ENCODE measurements at regions not wholly inside any gene's neighbourhood (a gene's known extent, or its start where the extent isn't known, plus 50 kb on each side); places are given as distances from the start of the nearest gene placed in this dataset.

DNA sequence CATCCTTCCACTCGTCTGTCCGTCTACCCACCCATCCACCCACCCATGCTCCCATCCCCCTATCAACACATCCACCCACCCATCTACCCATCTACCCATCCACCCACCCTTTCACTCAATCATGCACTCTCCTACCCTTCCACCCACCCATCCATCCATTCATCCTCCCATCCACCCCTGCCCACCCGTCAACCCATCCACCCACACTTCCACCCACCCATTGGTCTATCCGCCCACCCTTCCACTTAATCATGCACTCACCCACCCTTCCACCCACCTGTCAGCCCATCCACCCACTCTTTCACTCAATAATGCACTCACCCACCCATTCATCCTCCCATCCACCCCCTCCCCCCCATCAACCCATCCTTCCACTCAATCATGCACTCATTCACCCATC is 250.0 kb upstream of the EEF2KMT start:
- no peak for TF ChIP-seq MYC (IDR thresholded peaks at IDR 0.05; ENCODE audit: low read depth, low read length)
- TF ChIP-seq, protein P1, sequence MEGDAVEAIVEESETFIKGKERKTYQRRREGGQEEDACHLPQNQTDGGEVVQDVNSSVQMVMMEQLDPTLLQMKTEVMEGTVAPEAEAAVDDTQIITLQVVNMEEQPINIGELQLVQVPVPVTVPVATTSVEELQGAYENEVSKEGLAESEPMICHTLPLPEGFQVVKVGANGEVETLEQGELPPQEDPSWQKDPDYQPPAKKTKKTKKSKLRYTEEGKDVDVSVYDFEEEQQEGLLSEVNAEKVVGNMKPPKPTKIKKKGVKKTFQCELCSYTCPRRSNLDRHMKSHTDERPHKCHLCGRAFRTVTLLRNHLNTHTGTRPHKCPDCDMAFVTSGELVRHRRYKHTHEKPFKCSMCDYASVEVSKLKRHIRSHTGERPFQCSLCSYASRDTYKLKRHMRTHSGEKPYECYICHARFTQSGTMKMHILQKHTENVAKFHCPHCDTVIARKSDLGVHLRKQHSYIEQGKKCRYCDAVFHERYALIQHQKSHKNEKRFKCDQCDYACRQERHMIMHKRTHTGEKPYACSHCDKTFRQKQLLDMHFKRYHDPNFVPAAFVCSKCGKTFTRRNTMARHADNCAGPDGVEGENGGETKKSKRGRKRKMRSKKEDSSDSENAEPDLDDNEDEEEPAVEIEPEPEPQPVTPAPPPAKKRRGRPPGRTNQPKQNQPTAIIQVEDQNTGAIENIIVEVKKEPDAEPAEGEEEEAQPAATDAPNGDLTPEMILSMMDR (IDR thresholded peaks at IDR 0.05; ENCODE audit: extremely low read depth in 1 of 2, insufficient read depth in 1 of 2, low read depth in 1 of 2, low read length in 2 of 2), result no peak
- TF ChIP-seq GATA2 (IDR thresholded peaks at IDR 0.05; ENCODE audit: insufficient read depth, insufficient read length, low read depth, low read length), result no peak
- no peak for TF ChIP-seq POLR2A (IDR thresholded peaks at IDR 0.05; ENCODE audit: low read depth, low read length)
- no peak for TF ChIP-seq JUN (IDR thresholded peaks at IDR 0.05; ENCODE audit: borderline replicate concordance, insufficient read depth, insufficient read length, low read depth)
- no peak for TF ChIP-seq POLR2AphosphoS5 (IDR thresholded peaks at IDR 0.05; ENCODE audit: insufficient read depth, low read depth, low read length)
- TF ChIP-seq EZH2 (IDR thresholded peaks at IDR 0.05; ENCODE audit: borderline replicate concordance, low read depth, low read length, severe bottlenecking), result no peak
- TF ChIP-seq, protein P2, sequence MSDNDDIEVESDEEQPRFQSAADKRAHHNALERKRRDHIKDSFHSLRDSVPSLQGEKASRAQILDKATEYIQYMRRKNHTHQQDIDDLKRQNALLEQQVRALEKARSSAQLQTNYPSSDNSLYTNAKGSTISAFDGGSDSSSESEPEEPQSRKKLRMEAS (IDR thresholded peaks at IDR 0.05; ENCODE audit: insufficient read depth, insufficient read length), result no peak
- no peak for TF ChIP-seq FOS (IDR thresholded peaks at IDR 0.05; ENCODE audit: borderline replicate concordance, insufficient read depth, low read length)
- dilution Hi-C loops (cut with MboI; ENCODE audit: extremely low pct_ligation_motif_present, low sequenced_read_pairs), result no loop called here
- Histone ChIP-seq H4K20me1 (replicated peaks; ENCODE audit: control insufficient read depth, extremely low read depth, insufficient read depth, low read length) (no peaks in the 10 kb centered on the region), H3K9me3 (replicated peaks; ENCODE audit: control insufficient read depth, insufficient read depth, low read length) (no peaks in the 10 kb centered on the region), H3K79me2 (ENCODE audit: control insufficient read depth, insufficient read depth, low read length) (no peaks in the 10 kb centered on the region), H3K9ac (replicated peaks; ENCODE audit: extremely low read depth, insufficient read depth, low read length) (no peak overlapping the region), H3K9me1 (replicated peaks; ENCODE audit: control insufficient read depth, extremely low read depth, insufficient read depth, low read length) (no peaks in the 10 kb centered on the region), H3K36me3 (ENCODE audit: control insufficient read depth in 2 of 2, extremely low read depth in 1 of 2, insufficient read depth in 2 of 2, low read length in 2 of 2) (no peaks in the 10 kb centered on the region), H2AFZ (ENCODE audit: low read depth, low read length) (no peak overlapping the region), H3K4me3 (replicated peaks in 1 of 3; ENCODE audit: insufficient read depth in 1 of 3, low read depth in 1 of 3, low read length in 3 of 3) (no peak overlapping the region), H3K27ac (ENCODE audit: insufficient read depth, low read depth, low read length) (no peak overlapping the region), H3K27me3 (ENCODE audit: control insufficient read depth in 2 of 2, insufficient read depth in 2 of 2, low read length in 2 of 2) (no peaks in the 10 kb centered on the region), H3K4me1 (ENCODE audit: control insufficient read depth, extremely low read depth, insufficient read depth, low read length) (no peaks in the 10 kb centered on the region), H3K4me2 (ENCODE audit: insufficient read depth, low read length) (no peak overlapping the region)
- no TSS peak for BruUV-seq (replicated peaks)
- POLR2A ChIA-PET, result no interaction called here
- DNase-seq (ENCODE audit: low read depth, low spot score) (no peak), FAIRE-seq (no peak)
- intact Hi-C loops (cut with micrococcal nuclease), result no loop called here
- CTCF ChIA-PET, result no interaction called here
